ENCODE measurements at regions not wholly inside any gene's neighbourhood (a gene's known extent, or its start where the extent isn't known, plus 50 kb on each side); places are given as distances from the start of the nearest gene placed in this dataset.
"Not testable (repeated sequence)": the region's sequence is repeated elsewhere in the genome, so short reads cannot be mapped to it uniquely, and the experiment has no call there.

DNA sequence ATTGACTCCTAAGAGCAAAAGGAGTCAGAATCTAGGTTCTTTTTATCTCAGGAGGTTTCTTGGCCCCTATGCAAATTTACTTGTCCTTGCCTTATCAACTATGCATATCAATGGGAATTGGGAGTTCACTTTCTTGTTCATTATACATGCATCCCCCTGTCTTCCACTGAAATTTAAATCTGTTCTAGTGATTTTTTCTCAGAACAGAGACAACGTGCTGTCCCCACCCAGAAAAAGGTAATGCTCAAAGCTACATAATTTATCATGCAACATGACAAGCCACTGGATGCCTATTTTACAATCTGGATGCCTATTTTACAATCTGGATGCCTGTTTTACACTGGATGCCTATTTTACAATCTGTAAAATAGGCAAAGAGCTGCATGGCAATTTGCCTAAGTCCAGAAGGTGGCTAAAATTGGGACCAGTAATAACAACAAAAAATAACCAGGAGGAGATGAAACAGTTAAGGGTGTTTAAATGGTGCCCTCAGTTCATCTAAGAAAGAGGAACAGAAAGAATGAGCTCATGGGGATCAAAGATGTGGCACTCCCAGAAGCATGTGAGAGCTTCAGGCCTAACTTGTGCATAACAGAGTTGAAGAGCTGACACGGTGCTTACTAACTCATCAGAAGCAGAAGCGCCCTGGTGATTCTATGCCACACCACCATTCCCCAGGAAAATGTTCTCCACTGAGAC is 537.8 kb upstream of the BOD1L1 start:
- no peak for DNase-seq (ENCODE audit: low read depth, low spot score)
- Mint-ChIP-seq H3K4me3 (no peak overlapping the region), H3K36me3 (ENCODE audit: low read depth) (no peaks in the 10 kb centered on the region), H3K9me3 (no peaks in the 10 kb centered on the region), H3K4me1 (no peaks in the 10 kb centered on the region), H3K27ac (ENCODE audit: unreplicated experiment) (no peak overlapping the region), H3K27me3 (ENCODE audit: low read depth) (no peaks in the 10 kb centered on the region)
- TF ChIP-seq, protein P1, sequence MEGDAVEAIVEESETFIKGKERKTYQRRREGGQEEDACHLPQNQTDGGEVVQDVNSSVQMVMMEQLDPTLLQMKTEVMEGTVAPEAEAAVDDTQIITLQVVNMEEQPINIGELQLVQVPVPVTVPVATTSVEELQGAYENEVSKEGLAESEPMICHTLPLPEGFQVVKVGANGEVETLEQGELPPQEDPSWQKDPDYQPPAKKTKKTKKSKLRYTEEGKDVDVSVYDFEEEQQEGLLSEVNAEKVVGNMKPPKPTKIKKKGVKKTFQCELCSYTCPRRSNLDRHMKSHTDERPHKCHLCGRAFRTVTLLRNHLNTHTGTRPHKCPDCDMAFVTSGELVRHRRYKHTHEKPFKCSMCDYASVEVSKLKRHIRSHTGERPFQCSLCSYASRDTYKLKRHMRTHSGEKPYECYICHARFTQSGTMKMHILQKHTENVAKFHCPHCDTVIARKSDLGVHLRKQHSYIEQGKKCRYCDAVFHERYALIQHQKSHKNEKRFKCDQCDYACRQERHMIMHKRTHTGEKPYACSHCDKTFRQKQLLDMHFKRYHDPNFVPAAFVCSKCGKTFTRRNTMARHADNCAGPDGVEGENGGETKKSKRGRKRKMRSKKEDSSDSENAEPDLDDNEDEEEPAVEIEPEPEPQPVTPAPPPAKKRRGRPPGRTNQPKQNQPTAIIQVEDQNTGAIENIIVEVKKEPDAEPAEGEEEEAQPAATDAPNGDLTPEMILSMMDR (conservative IDR thresholded peaks at IDR 0.05), result no peak

DNA sequence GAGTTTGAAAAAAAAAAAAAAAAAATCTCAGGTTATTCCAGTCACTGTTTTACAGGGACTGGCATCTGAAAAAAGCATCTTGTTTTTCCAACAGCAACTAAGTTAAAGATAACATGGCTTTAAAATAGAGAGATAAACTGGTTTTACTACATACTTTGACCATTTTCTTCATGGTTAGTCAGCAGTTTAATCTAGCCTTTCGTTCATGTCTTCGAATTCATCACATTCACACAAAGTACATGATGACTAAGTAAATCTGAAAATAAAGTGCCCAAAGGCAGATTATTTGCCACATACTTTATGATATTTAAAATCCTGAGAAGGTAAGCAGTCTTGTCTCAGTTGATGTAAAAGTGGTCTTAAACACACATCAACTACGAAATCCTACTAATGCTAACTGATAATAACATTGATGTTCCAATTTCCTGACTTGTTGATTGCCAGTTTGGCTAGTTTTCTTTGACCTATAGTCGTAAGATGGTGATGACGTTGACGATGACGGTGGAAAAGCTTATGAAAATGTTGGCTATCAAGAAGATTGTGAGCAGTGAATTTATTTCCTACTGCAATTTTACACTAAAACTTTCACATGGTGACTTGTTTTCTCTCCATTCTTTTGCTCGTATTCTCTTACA is 540.5 kb upstream of the BOD1L1 start:
- H3K36me3 Mint-ChIP-seq (ENCODE audit: low read depth), result no peaks in the 10 kb centered on the region
- TF ChIP-seq, protein P1 (conservative IDR thresholded peaks at IDR 0.05), result no peak
- H3K27ac Mint-ChIP-seq (ENCODE audit: unreplicated experiment), result no peak overlapping the region
- no peak for DNase-seq (ENCODE audit: low read depth, low spot score)
- H3K4me3 Mint-ChIP-seq, result no peak overlapping the region
- H3K27me3 Mint-ChIP-seq (ENCODE audit: low read depth), result no peaks in the 10 kb centered on the region
- H3K4me1 Mint-ChIP-seq, result no peaks in the 10 kb centered on the region
- H3K9me3 Mint-ChIP-seq, result no peaks in the 10 kb centered on the region

DNA sequence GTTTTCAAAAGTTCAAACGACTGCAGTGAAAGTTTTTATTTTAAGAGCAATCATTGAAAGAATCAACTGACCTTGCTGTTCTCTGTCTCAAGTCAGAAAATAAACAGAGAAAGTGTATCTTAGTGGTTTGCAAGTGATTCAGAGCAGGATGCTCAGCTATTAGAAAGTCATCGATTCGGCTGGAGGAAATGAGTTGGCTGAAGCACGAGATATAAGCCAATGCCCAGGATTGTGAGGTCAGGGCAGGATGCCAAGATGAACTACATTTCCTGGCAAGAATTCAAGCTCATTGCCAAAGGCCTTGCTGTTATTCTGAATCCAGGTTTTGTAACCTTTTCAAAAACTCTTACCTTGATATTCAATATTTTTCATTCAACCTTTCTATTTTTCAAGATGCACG is 541.4 kb upstream of the BOD1L1 start:
- DNase-seq (ENCODE audit: low read depth, low spot score), result no peak
- Mint-ChIP-seq H3K4me3 (no peak overlapping the region), H3K36me3 (ENCODE audit: low read depth) (no peaks in the 10 kb centered on the region), H3K4me1 (no peaks in the 10 kb centered on the region), H3K9me3 (no peaks in the 10 kb centered on the region), H3K27me3 (ENCODE audit: low read depth) (no peaks in the 10 kb centered on the region), H3K27ac (ENCODE audit: unreplicated experiment) (no peak overlapping the region)
- TF ChIP-seq, protein P1 (conservative IDR thresholded peaks at IDR 0.05), result no peak

DNA sequence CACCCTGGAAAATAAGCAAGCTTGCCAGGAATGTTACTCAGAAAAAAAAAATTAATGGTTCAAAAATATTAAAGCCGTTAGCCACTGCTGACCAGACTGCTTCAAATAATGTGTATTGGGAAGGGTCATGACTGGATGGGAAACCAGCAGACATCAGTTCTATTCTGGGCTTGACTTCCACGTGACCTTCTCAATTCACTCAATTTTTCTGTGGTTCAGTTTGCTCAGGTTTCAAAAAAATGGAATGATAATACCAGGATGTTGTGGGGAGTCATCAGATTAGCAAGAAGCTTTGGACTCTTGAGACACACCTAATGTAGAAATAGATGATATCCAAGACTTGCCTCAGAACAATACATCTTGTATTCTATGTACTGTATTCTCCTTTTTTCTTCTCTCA is 541.9 kb upstream of the BOD1L1 start:
- H3K4me3 Mint-ChIP-seq, result no peak overlapping the region
- H3K27ac Mint-ChIP-seq (ENCODE audit: unreplicated experiment), result no peak overlapping the region
- no peaks in the 10 kb centered on the region for H3K36me3 Mint-ChIP-seq (ENCODE audit: low read depth)
- no peak for DNase-seq (ENCODE audit: low read depth, low spot score)
- H3K9me3 Mint-ChIP-seq, result no peaks in the 10 kb centered on the region
- H3K4me1 Mint-ChIP-seq, result no peaks in the 10 kb centered on the region
- no peaks in the 10 kb centered on the region for H3K27me3 Mint-ChIP-seq (ENCODE audit: low read depth)
- TF ChIP-seq, protein P1 (conservative IDR thresholded peaks at IDR 0.05), result no peak

DNA sequence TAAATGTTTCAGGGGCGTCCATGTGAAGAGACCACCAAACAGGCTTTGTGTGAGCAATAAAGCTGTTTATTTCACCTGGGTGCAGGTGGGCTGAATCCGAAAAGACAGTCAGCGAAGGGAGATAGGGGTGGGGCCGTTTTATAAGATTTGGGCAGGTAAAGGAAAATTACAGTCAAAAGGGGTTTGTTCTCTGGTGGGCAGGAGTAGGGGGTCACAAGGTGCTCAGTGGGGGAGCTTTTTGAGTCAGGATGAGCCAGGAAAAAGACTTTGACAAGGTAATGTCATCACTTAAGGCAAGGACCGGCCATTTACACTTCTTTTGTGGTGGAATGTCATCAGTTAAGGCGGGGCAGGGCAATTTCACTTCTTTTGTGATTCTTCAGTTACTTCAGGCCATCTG is 542.4 kb upstream of the BOD1L1 start:
- DNase-seq (ENCODE audit: low read depth, low spot score); H3K4me1 Mint-ChIP-seq; H3K27ac Mint-ChIP-seq (ENCODE audit: unreplicated experiment); H3K9me3 Mint-ChIP-seq; H3K4me3 Mint-ChIP-seq; H3K27me3 Mint-ChIP-seq (ENCODE audit: low read depth); H3K36me3 Mint-ChIP-seq (ENCODE audit: low read depth): not testable (repeated sequence)

DNA sequence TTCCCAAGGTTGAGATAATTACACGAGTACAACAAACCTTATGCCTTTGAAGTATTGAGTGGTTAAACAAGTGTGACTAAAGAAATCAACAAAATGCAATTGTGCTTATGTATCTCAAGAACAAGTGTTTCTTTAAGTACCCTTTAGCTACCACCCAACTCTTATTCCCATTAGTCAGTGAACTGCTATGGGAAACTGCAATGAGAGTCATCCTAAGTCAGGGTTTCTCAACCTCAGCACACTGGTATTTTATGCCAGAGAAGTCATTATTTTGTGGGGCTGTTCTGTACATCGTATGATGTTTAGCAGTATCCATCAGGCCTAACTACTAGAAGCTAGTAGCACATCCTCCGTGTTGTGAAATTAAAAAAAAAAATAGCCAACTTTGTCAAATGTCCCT is 549.1 kb upstream of the BOD1L1 start:
- Mint-ChIP-seq H3K9me3 (no peaks in the 10 kb centered on the region), H3K4me1 (peaks cover 13% of the 10 kb centered on the region), H3K27me3 (ENCODE audit: low read depth) (no peaks in the 10 kb centered on the region), H3K27ac (ENCODE audit: unreplicated experiment) (no peak overlapping the region), H3K36me3 (ENCODE audit: low read depth) (no peaks in the 10 kb centered on the region), H3K4me3 (no peak overlapping the region)
- TF ChIP-seq, protein P1 (conservative IDR thresholded peaks at IDR 0.05), result no peak
- no peak for DNase-seq (ENCODE audit: low read depth, low spot score)
